Neural crest cell (in vitro differentiated cells): ENCODE measurements at regions not wholly inside any gene's neighbourhood (a gene's known extent, or its start where the extent isn't known, plus 50 kb on each side); places are given as distances from the start of the nearest gene placed in this dataset.

ENCODE experiments used
- DNase-seq: peaks from one replicate; pipeline ENCODE4 v3.0.0; 2021; ENCODE audit warnings: low read depth, mixed read lengths, low spot score
- H3K27ac Mint-ChIP-seq: one replicate; pipeline ENCODE4 v1.8.0; 2021; ENCODE audit warnings: mild to moderate bottlenecking, mixed read lengths; ENCODE audit not compliant: unreplicated experiment
- H3K27me3 Mint-ChIP-seq: 2 replicates; pipeline ENCODE4 v1.8.0; 2021; ENCODE audit warnings: low read depth, mild to moderate bottlenecking, mixed read lengths
- H3K36me3 Mint-ChIP-seq: 2 replicates; pipeline ENCODE4 v1.8.0; 2021; ENCODE audit warnings: low read depth, mild to moderate bottlenecking, mixed read lengths
- H3K4me1 Mint-ChIP-seq: 2 replicates; pipeline ENCODE4 v1.8.0; 2021; ENCODE audit warnings: mixed read lengths
- H3K4me3 Mint-ChIP-seq: one replicate; pipeline ENCODE4 v1.8.0; 2021; ENCODE audit warnings: mild to moderate bottlenecking, mixed read lengths
- H3K9me3 Mint-ChIP-seq: 2 replicates; pipeline ENCODE4 v1.8.0; 2021; ENCODE audit warnings: mixed read lengths
- CTCF ChIP-seq: fragments of 200-600 bp; sonication (generic); conservative IDR thresholded peaks from 2 replicates; pipeline ENCODE4 v1.5.0; 2021; ENCODE audit warnings: antibody characterized with exemption, mild to moderate bottlenecking

- H3K4me1 Mint-ChIP-seq = peaks cover 5% of the 10 kb centered on the region
- no peak overlapping the region for H3K27ac Mint-ChIP-seq
- no peak for TF ChIP-seq CTCF
- DNase-seq = no peak
- H3K36me3 Mint-ChIP-seq = no peaks in the 10 kb centered on the region
- H3K27me3 Mint-ChIP-seq = no peaks in the 10 kb centered on the region
- H3K4me3 Mint-ChIP-seq = no peak overlapping the region
- H3K9me3 Mint-ChIP-seq = no peaks in the 10 kb centered on the region
These were observed 117.9 kb upstream of the UBE2E2 start for GRCh38 chr3:23085261-23085660.

GRCh38 chr3:23086331-23086730, 116.8 kb upstream of the UBE2E2 start:
- Mint-ChIP-seq H3K4me1 (peaks cover 5% of the 10 kb centered on the region), H3K27ac (no peak overlapping the region), H3K4me3 (no peak overlapping the region), H3K36me3 (no peaks in the 10 kb centered on the region), H3K27me3 (no peaks in the 10 kb centered on the region), H3K9me3 (no peaks in the 10 kb centered on the region)
- no peak for DNase-seq
- no peak for TF ChIP-seq CTCF

- no peak for TF ChIP-seq CTCF
- peaks cover under 1% of the 10 kb centered on the region for H3K9me3 Mint-ChIP-seq
These were observed 116.3 kb upstream of the UBE2E2 start for GRCh38 chr3:23086831-23087230.

GRCh38 chr3:23094412-23094811, 108.7 kb upstream of the UBE2E2 start:
- TF ChIP-seq CTCF = no peak
- Mint-ChIP-seq H3K4me3 (no peak overlapping the region), H3K27me3 (no peaks in the 10 kb centered on the region), H3K9me3 (peaks cover 3% of the 10 kb centered on the region), H3K27ac (no peak overlapping the region), H3K36me3 (no peaks in the 10 kb centered on the region), H3K4me1 (no peaks in the 10 kb centered on the region)
- DNase-seq = no peak

More at GRCh38 chr3:23086831-23087230, 116.3 kb upstream of the UBE2E2 start:
- H3K4me3 Mint-ChIP-seq = no peak overlapping the region
- no peak for DNase-seq
- H3K4me1 Mint-ChIP-seq = peaks cover 5% of the 10 kb centered on the region
- no peaks in the 10 kb centered on the region for H3K27me3 Mint-ChIP-seq
- no peaks in the 10 kb centered on the region for H3K36me3 Mint-ChIP-seq
- no peak overlapping the region for H3K27ac Mint-ChIP-seq

GRCh38 chr3:23094890-23095462, 108.2 kb upstream of the UBE2E2 start:
- Mint-ChIP-seq H3K4me1 (no peaks in the 10 kb centered on the region), H3K27me3 (no peaks in the 10 kb centered on the region), H3K4me3 (no peak overlapping the region), H3K9me3 (peaks cover 3% of the 10 kb centered on the region), H3K36me3 (no peaks in the 10 kb centered on the region), H3K27ac (no peak overlapping the region)
- no peak for TF ChIP-seq CTCF
- DNase-seq = no peak
